ENCODE measurements at regions not wholly inside any gene's neighbourhood (a gene's known extent, or its start where the extent isn't known, plus 50 kb on each side); places are given as distances from the start of the nearest gene placed in this dataset.

GRCh38 chr20:11338496-11339306 lies 579.0 kb upstream of the BTBD3 start:
- TF ChIP-seq POLR2AphosphoS5 (IDR thresholded peaks at IDR 0.05; ENCODE audit: low read depth, low read length) = no peak
- TF ChIP-seq POLR2A (IDR thresholded peaks at IDR 0.05; ENCODE audit: low read depth, low read length) = no peak
- no peak for TF ChIP-seq TAF1 (IDR thresholded peaks at IDR 0.05; ENCODE audit: low read depth, low read length)
- TF ChIP-seq SPI1 (IDR thresholded peaks at IDR 0.05; ENCODE audit: low read depth, low read length) = no peak
- no peak for TF ChIP-seq PAX5 (IDR thresholded peaks at IDR 0.05; ENCODE audit: insufficient read depth, low read length, severe bottlenecking)
- TF ChIP-seq POU2F2 (IDR thresholded peaks at IDR 0.05; ENCODE audit: low read depth, low read length) = no peak
